CD4-positive, CD25-positive, alpha-beta regulatory T cell (primary cell): ENCODE measurements at regions not wholly inside any gene's neighbourhood (a gene's known extent, or its start where the extent isn't known, plus 50 kb on each side); places are given as distances from the start of the nearest gene placed in this dataset.

Source experiments
- ATAC-seq, 2 donors: fragments of 150-1000 bp; cut with Tn5 transposase; one replicate each; pipeline ENCODE4 v1.10.0; 2021; ENCODE audit warnings: low read depth in 2 of 2, moderate number of reproducible peaks in 2 of 2, moderate library complexity in 1 of 2
- DNase-seq, 3 donors: peaks; one replicate each; pipeline versions ENCODE4 v3.0.0 to v3.0.0-alpha.2; 2012 to 2022; ENCODE audit warnings: mixed read lengths in 1 of 3
- H3K27ac ChIP-seq: one replicate; pipeline ENCODE4 v1.7.0; 2013; ENCODE audit warnings: mild to moderate bottlenecking, low read length; ENCODE audit not compliant: insufficient read depth, poor library complexity, severe bottlenecking
- H3K27me3 ChIP-seq: one replicate; pipeline ENCODE4 v1.7.0; 2013; ENCODE audit warnings: low read length; ENCODE audit not compliant: control insufficient read depth, insufficient read depth
- H3K36me3 ChIP-seq: one replicate; pipeline ENCODE4 v1.7.0; 2013; ENCODE audit warnings: mild to moderate bottlenecking, low read length, moderate library complexity; ENCODE audit not compliant: control insufficient read depth, insufficient read depth
- H3K4me1 ChIP-seq: 2 replicates; pipeline ENCODE4 v1.7.0; 2013; ENCODE audit warnings: mild to moderate bottlenecking, low read length; ENCODE audit not compliant: insufficient read depth, control insufficient read depth, poor library complexity, severe bottlenecking
- H3K4me3 ChIP-seq: one replicate; pipeline ENCODE4 v1.7.0; 2013; ENCODE audit warnings: low read depth, mild to moderate bottlenecking, low read length, moderate library complexity
- H3K9me3 ChIP-seq, 2 experiments: 1 replicate in 1 of 2; 2 replicates in 1 of 2; pipeline ENCODE4 v1.7.0; 2013; ENCODE audit warnings: low read length in 2 of 2, mild to moderate bottlenecking in 1 of 2, moderate library complexity in 1 of 2; ENCODE audit not compliant: control insufficient read depth in 2 of 2
- H3K27ac Mint-ChIP-seq, 3 donors: one replicate each; pipeline ENCODE4 v1.8.0; 2020 to 2022; ENCODE audit warnings: mild to moderate bottlenecking in 3 of 3, mixed read lengths in 3 of 3, moderate library complexity in 2 of 3
- H3K27me3 Mint-ChIP-seq: one replicate; pipeline ENCODE4 v1.8.0; 2022; ENCODE audit warnings: mild to moderate bottlenecking, mixed read lengths
- H3K36me3 Mint-ChIP-seq: one replicate; pipeline ENCODE4 v1.8.0; 2020; ENCODE audit warnings: mixed read lengths
- H3K4me1 Mint-ChIP-seq, 4 donors: one replicate each; pipeline ENCODE4 v1.8.0; 2020 to 2022; ENCODE audit warnings: mixed read lengths in 4 of 4, mild to moderate bottlenecking in 1 of 4
- H3K4me3 Mint-ChIP-seq, 4 donors: one replicate each; pipeline ENCODE4 v1.8.0; 2020 to 2022; ENCODE audit warnings: mild to moderate bottlenecking in 4 of 4, mixed read lengths in 4 of 4, moderate library complexity in 3 of 4
- H3K9me3 Mint-ChIP-seq, 7 donors: one replicate each; pipeline ENCODE4 v1.8.0; 2020 to 2022; ENCODE audit warnings: mixed read lengths in 7 of 7, mild to moderate bottlenecking in 3 of 7, moderate library complexity in 2 of 7

GRCh38 chr11:134668076-134668475, 256.0 kb upstream of the B3GAT1 start:
- Histone ChIP-seq H3K4me1 (no peaks in the 10 kb centered on the region), H3K27me3 (no peaks in the 10 kb centered on the region), H3K27ac (no peak overlapping the region), H3K36me3 (no peaks in the 10 kb centered on the region), H3K4me3 (no peak overlapping the region), H3K9me3 (no peaks in the 10 kb centered on the region)
- no peaks in the 10 kb centered on the region for H3K36me3 Mint-ChIP-seq
- DNase-seq (no peak), ATAC-seq (no peak)
- no peak overlapping the region for H3K27ac Mint-ChIP-seq
- no peaks in the 10 kb centered on the region for H3K4me1 Mint-ChIP-seq
- H3K4me3 Mint-ChIP-seq: no peak overlapping the region
- peaks cover 0 to 2% (median 0%) of the 10 kb centered on the region in 7 donors for H3K9me3 Mint-ChIP-seq
- peaks cover 4% of the 10 kb centered on the region for H3K27me3 Mint-ChIP-seq

- H3K4me1 Mint-ChIP-seq: no peaks in the 10 kb centered on the region
- Histone ChIP-seq H3K36me3 (no peaks in the 10 kb centered on the region), H3K4me1 (no peaks in the 10 kb centered on the region), H3K27ac (no peak overlapping the region), H3K4me3 (no peak overlapping the region), H3K9me3 (no peaks in the 10 kb centered on the region), H3K27me3 (no peaks in the 10 kb centered on the region)
- no peak for DNase-seq
- no peak overlapping the region for H3K27ac Mint-ChIP-seq
- H3K9me3 Mint-ChIP-seq: peaks cover 0 to 2% (median 0%) of the 10 kb centered on the region in 7 donors
- no peak overlapping the region for H3K4me3 Mint-ChIP-seq
- H3K27me3 Mint-ChIP-seq: peaks cover 4% of the 10 kb centered on the region
- no peaks in the 10 kb centered on the region for H3K36me3 Mint-ChIP-seq
- no peak for ATAC-seq
Measured at GRCh38 chr11:134667505-134667904, 255.5 kb upstream of the B3GAT1 start.

GRCh38 chr11:134667175-134667500, 255.1 kb upstream of the B3GAT1 start:
- H3K27me3 Mint-ChIP-seq: peaks cover 4% of the 10 kb centered on the region
- DNase-seq (no peak), ATAC-seq (no peak)
- no peaks in the 10 kb centered on the region for H3K36me3 ChIP-seq
- H3K4me1 Mint-ChIP-seq: no peaks in the 10 kb centered on the region
- H3K27ac Mint-ChIP-seq: no peak overlapping the region
- no peak overlapping the region for H3K4me3 ChIP-seq
- peaks cover 0 to 3% (median 0%) of the 10 kb centered on the region in 7 donors for H3K9me3 Mint-ChIP-seq
- H3K4me3 Mint-ChIP-seq: no peak overlapping the region
- H3K27ac ChIP-seq: no peak overlapping the region
- H3K9me3 ChIP-seq: no peaks in the 10 kb centered on the region
- H3K4me1 ChIP-seq: no peaks in the 10 kb centered on the region
- no peaks in the 10 kb centered on the region for H3K27me3 ChIP-seq
- no peaks in the 10 kb centered on the region for H3K36me3 Mint-ChIP-seq

- Histone ChIP-seq H3K4me1 (no peaks in the 10 kb centered on the region), H3K27me3 (no peaks in the 10 kb centered on the region), H3K36me3 (no peaks in the 10 kb centered on the region), H3K9me3 (peaks cover 1 to 4% of the 10 kb centered on the region in 2 experiments), H3K4me3 (no peak overlapping the region), H3K27ac (no peak overlapping the region)
- Mint-ChIP-seq H3K4me1 (no peaks in the 10 kb centered on the region), H3K36me3 (no peaks in the 10 kb centered on the region), H3K27ac (no peak overlapping the region), H3K27me3 (peaks cover 4% of the 10 kb centered on the region), H3K4me3 (no peak overlapping the region), H3K9me3 (peaks cover 0 to 4% (median 0%) of the 10 kb centered on the region in 7 donors)
- no peak for ATAC-seq
- no peak for DNase-seq
Measured at GRCh38 chr11:134666273-134667174, 254.5 kb upstream of the B3GAT1 start.

- Histone ChIP-seq H3K4me3 (no peak overlapping the region), H3K9me3 (peaks cover 1 to 8% of the 10 kb centered on the region in 2 experiments), H3K4me1 (no peaks in the 10 kb centered on the region), H3K27ac (no peak overlapping the region), H3K27me3 (no peaks in the 10 kb centered on the region), H3K36me3 (no peaks in the 10 kb centered on the region)
- Mint-ChIP-seq H3K4me3 (no peak overlapping the region), H3K36me3 (no peaks in the 10 kb centered on the region), H3K9me3 (peaks cover 0 to 4% (median 0%) of the 10 kb centered on the region in 7 donors), H3K27ac (no peak overlapping the region), H3K27me3 (peaks cover 4% of the 10 kb centered on the region), H3K4me1 (no peaks in the 10 kb centered on the region)
- ATAC-seq (no peak), DNase-seq (no peak)
Measured at GRCh38 chr11:134665571-134666270, 253.7 kb upstream of the B3GAT1 start.

- Histone ChIP-seq H3K27ac (no peak overlapping the region), H3K36me3 (no peaks in the 10 kb centered on the region), H3K4me1 (no peaks in the 10 kb centered on the region), H3K9me3 (peaks cover 4 to 12% of the 10 kb centered on the region in 2 experiments), H3K27me3 (no peaks in the 10 kb centered on the region), H3K4me3 (no peak overlapping the region)
- Mint-ChIP-seq H3K4me3 (no peak overlapping the region), H3K9me3 (peaks cover 0 to 6% (median 2%) of the 10 kb centered on the region in 7 donors), H3K36me3 (no peaks in the 10 kb centered on the region), H3K27me3 (peaks cover 4% of the 10 kb centered on the region), H3K27ac (no peak overlapping the region), H3K4me1 (no peaks in the 10 kb centered on the region)
- DNase-seq (no peak), ATAC-seq (no peak)
Measured at GRCh38 chr11:134665188-134665535, 253.1 kb upstream of the B3GAT1 start.

- DNase-seq (no peak), ATAC-seq (no peak)
- peaks cover 4 to 12% of the 10 kb centered on the region in 2 experiments for H3K9me3 ChIP-seq
- H3K4me1 Mint-ChIP-seq: no peaks in the 10 kb centered on the region
- H3K27me3 Mint-ChIP-seq: peaks cover 4% of the 10 kb centered on the region
- no peaks in the 10 kb centered on the region for H3K27me3 ChIP-seq
- no peak overlapping the region for H3K27ac ChIP-seq
- H3K36me3 ChIP-seq: no peaks in the 10 kb centered on the region
- H3K4me1 ChIP-seq: no peaks in the 10 kb centered on the region
- no peak overlapping the region for H3K27ac Mint-ChIP-seq
- H3K4me3 ChIP-seq: no peak overlapping the region
- no peaks in the 10 kb centered on the region for H3K36me3 Mint-ChIP-seq
- H3K9me3 Mint-ChIP-seq: peaks cover 0 to 9% (median 2%) of the 10 kb centered on the region in 7 donors
- H3K4me3 Mint-ChIP-seq: no peak overlapping the region
Measured at GRCh38 chr11:134664447-134665187, 252.6 kb upstream of the B3GAT1 start.
